ENCODE measurements at regions not wholly inside any gene's neighbourhood (a gene's known extent, or its start where the extent isn't known, plus 50 kb on each side); places are given as distances from the start of the nearest gene placed in this dataset.

DNA sequence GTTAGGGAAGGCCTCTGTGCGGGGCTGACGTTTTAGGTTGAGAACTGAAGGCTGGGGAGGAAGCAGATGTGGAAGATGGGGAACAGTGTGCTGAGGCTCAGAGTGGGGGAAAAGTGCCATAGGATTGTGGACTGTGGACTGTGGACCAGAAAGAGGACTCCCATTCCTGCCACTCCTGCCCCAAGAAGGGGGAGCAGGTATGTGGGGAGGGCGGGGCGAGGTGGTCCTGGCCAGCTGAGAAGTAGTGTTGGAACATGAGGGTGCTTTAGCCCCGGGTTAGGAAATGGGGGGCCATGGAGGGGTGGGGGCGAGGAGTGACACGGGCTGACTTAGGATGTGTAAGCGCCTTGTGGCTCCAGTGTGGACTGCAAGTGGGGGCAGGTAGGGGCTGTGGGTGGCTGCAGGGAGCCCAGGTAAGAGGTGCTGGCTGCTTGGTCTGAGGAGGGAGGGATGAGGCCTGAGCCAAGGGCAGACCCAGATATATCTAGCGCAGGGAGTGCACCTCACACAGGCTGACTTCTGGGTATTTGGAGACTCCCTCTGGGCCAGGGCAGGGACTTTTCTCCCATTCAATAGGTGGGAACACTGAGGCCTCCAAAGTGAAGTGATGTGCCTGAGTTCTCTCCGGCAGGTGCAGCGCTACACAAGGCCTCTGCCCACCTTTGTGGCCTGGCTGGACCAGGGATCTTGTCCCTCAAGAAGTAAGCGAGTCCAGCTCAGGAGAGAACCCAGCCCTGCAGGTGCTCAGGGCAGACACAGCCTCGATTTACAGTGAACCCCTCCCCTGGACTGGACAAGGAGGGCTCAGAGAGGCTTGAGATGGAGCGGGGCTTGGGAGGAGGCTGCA, 76.6 kb upstream of the TOX2 start:
- TF ChIP-seq POLR2A (IDR thresholded peaks at IDR 0.05) (no peak), EP300 (IDR thresholded peaks at IDR 0.05) (no peak)
- TF ChIP-seq, protein P1, sequence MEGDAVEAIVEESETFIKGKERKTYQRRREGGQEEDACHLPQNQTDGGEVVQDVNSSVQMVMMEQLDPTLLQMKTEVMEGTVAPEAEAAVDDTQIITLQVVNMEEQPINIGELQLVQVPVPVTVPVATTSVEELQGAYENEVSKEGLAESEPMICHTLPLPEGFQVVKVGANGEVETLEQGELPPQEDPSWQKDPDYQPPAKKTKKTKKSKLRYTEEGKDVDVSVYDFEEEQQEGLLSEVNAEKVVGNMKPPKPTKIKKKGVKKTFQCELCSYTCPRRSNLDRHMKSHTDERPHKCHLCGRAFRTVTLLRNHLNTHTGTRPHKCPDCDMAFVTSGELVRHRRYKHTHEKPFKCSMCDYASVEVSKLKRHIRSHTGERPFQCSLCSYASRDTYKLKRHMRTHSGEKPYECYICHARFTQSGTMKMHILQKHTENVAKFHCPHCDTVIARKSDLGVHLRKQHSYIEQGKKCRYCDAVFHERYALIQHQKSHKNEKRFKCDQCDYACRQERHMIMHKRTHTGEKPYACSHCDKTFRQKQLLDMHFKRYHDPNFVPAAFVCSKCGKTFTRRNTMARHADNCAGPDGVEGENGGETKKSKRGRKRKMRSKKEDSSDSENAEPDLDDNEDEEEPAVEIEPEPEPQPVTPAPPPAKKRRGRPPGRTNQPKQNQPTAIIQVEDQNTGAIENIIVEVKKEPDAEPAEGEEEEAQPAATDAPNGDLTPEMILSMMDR (IDR thresholded peaks at IDR 0.05), result no peak

All from tibial nerve (tissue), 4 donors.